HEK293T (cell line): ENCODE measurements at regions not wholly inside any gene's neighbourhood (a gene's known extent, or its start where the extent isn't known, plus 50 kb on each side); places are given as distances from the start of the nearest gene placed in this dataset.

ENCODE experiments used
- CTCF ChIA-PET: fragments of 350-600 bp; formaldehyde crosslinking; extraction: SDS; loops from one replicate; lab custom pipeline; 2021; ENCODE audit warnings: antibody characterized with exemption, inconsistent platforms; lab: Yijun Ruan, JAX
- POLR2A ChIA-PET: fragments of 350-600 bp; formaldehyde crosslinking; extraction: SDS; loops from one replicate; lab custom pipeline; 2020; ENCODE audit warnings: antibody characterized with exemption, inconsistent platforms; lab: Yijun Ruan, JAX
- DNase-seq: peaks from one replicate; pipeline ENCODE4 v3.0.0; 2012; ENCODE audit warnings: mixed read lengths; ENCODE audit errors: extremely low spot score
- ARNT ChIP-seq: fragments of 450-650 bp; IDR thresholded peaks from 2 replicates; pipeline ENCODE4 v1.6.1; 2017; ENCODE audit warnings: mild to moderate bottlenecking
- BHLHE40 ChIP-seq: fragments of 450-650 bp; IDR thresholded peaks from 2 replicates; pipeline ENCODE4 v1.6.1; 2016; ENCODE audit warnings: mild to moderate bottlenecking, moderate library complexity, borderline replicate concordance
- CTBP1 ChIP-seq: fragments of 450-650 bp; IDR thresholded peaks from 2 replicates; pipeline ENCODE4 v1.6.1; 2016; ENCODE audit warnings: borderline replicate concordance
- ELF4 ChIP-seq: fragments of 450-650 bp; IDR thresholded peaks from 2 replicates; pipeline ENCODE4 v1.6.1; 2017; ENCODE audit warnings: antibody characterized with exemption
- FOXA1 ChIP-seq: fragments of 450-650 bp; IDR thresholded peaks from 2 replicates; pipeline ENCODE4 v1.6.1; 2016; ENCODE audit warnings: mild to moderate bottlenecking
- FOXK2 ChIP-seq: fragments of 450-650 bp; IDR thresholded peaks from 2 replicates; pipeline ENCODE4 v1.6.1; 2016; ENCODE audit warnings: mild to moderate bottlenecking
- FOXM1 ChIP-seq: fragments of 450-650 bp; IDR thresholded peaks from 2 replicates; pipeline ENCODE4 v1.6.1; 2017; ENCODE audit warnings: mild to moderate bottlenecking, borderline replicate concordance
- HDGF ChIP-seq: fragments of 450-650 bp; IDR thresholded peaks from 2 replicates; pipeline ENCODE4 v1.6.1; 2017; ENCODE audit warnings: antibody characterized with exemption, borderline replicate concordance
- L3MBTL2 ChIP-seq: fragments of 450-650 bp; conservative IDR thresholded peaks from 2 replicates; pipeline ENCODE4 v1.6.1; 2016; ENCODE audit warnings: mild to moderate bottlenecking
- LEF1 ChIP-seq: fragments of 450-650 bp; IDR thresholded peaks from 2 replicates; pipeline ENCODE4 v1.6.1; 2017; ENCODE audit warnings: mild to moderate bottlenecking, borderline replicate concordance
- NFRKB ChIP-seq: fragments of 450-650 bp; IDR thresholded peaks from 2 replicates; pipeline ENCODE4 v1.6.1; 2016; ENCODE audit warnings: mild to moderate bottlenecking, moderate library complexity
- PKNOX1 ChIP-seq: fragments of 450-650 bp; IDR thresholded peaks from 2 replicates; pipeline ENCODE4 v1.6.1; 2016
- SP1 ChIP-seq: fragments of 450-650 bp; IDR thresholded peaks from 2 replicates; pipeline ENCODE4 v1.6.1; 2017
- SUZ12 ChIP-seq: fragments of 450-650 bp; IDR thresholded peaks from 2 replicates; pipeline ENCODE4 v1.6.1; 2016; ENCODE audit warnings: mild to moderate bottlenecking
- TARDBP ChIP-seq: fragments of 450-650 bp; IDR thresholded peaks from 2 replicates; pipeline ENCODE4 v1.6.1; 2016
- ZNF384 ChIP-seq: fragments of 450-650 bp; IDR thresholded peaks from 2 replicates; pipeline ENCODE4 v1.6.1; 2016

GRCh38 chr10:80771285-80771684 is 233.6 kb downstream of the SH2D4B start:
- TF ChIP-seq ARNT = no peak
- TF ChIP-seq TARDBP = no peak
- no peak for DNase-seq
- ChIA-PET CTCF (interaction anchor here (0.6 to 1.1 kb wide), 2 partner anchors 11 to 119 kb away, joined by 3 read pairs; no protein-coding TSS in a partner anchor), POLR2A (no interaction called here)

GRCh38 chr10:80771902-80772555 is 234.3 kb downstream of the SH2D4B start:
- DNase-seq = no peak
- ChIA-PET POLR2A (no interaction called here), CTCF (no interaction called here)
- no peak for TF ChIP-seq ARNT
- TF ChIP-seq FOXA1 = no peak
- no peak for TF ChIP-seq L3MBTL2
- no peak for TF ChIP-seq PKNOX1
- no peak for TF ChIP-seq HDGF
- no peak for TF ChIP-seq TARDBP
- TF ChIP-seq FOXM1 = no peak
- TF ChIP-seq ZNF384 = no peak
- TF ChIP-seq SUZ12 = no peak
- TF ChIP-seq FOXK2 = no peak
- no peak for TF ChIP-seq BHLHE40
- TF ChIP-seq NFRKB = no peak
- no peak for TF ChIP-seq CTBP1
- TF ChIP-seq ELF4 = no peak
- TF ChIP-seq SP1 = no peak
- TF ChIP-seq LEF1 = no peak

- TF ChIP-seq ZNF384 (no peak), HDGF (no peak), FOXK2 (no peak), LEF1 (no peak), CTBP1 (no peak), L3MBTL2 (no peak), FOXA1 (no peak), TARDBP (no peak), SP1 (no peak), PKNOX1 (no peak), ELF4 (no peak), NFRKB (no peak), SUZ12 (no peak)
- CTCF ChIA-PET = no interaction called here
- DNase-seq = no peak
- POLR2A ChIA-PET = no interaction called here
Measured at GRCh38 chr10:80772596-80772995, 234.9 kb downstream of the SH2D4B start.

DNA sequence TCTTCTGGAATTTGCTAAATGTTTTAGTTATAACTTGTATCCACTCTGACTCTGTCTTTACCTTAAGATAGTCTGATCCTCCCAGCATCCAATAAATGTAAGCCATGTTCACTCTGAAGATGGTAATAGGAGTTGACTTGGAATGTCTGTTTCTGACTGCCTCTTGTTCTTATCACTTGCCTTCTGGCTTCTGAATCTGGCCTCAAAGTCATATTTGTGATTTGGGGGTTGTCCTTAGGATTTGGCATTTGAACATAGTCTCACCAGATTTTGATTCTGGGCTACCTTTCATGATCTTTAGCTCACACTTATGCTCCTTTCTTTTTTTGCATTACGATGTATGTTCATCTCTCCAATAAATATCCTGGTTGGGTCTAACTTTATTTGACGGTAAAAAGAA is 247.0 kb downstream of the SH2D4B start:
- CTCF ChIA-PET = no interaction called here
- POLR2A ChIA-PET = no interaction called here
- DNase-seq = no peak
- TF ChIP-seq TARDBP (no peak), LEF1 (no peak), HDGF (no peak), SUZ12 (no peak), FOXM1 (no peak), ZNF384 (no peak), ELF4 (no peak)

- ChIA-PET POLR2A (no interaction called here), CTCF (no interaction called here)
- no peak for TF ChIP-seq LEF1
- no peak for TF ChIP-seq ARNT
- no peak for TF ChIP-seq ZNF384
- TF ChIP-seq HDGF = no peak
- no peak for TF ChIP-seq TARDBP
- TF ChIP-seq SUZ12 = no peak
- no peak for TF ChIP-seq BHLHE40
- TF ChIP-seq FOXA1 = no peak
- no peak for TF ChIP-seq FOXK2
- TF ChIP-seq CTBP1 = no peak
- no peak for TF ChIP-seq ELF4
- no peak for TF ChIP-seq PKNOX1
- TF ChIP-seq L3MBTL2 = no peak
- TF ChIP-seq FOXM1 = no peak
- no peak for TF ChIP-seq SP1
- no peak for TF ChIP-seq NFRKB
- DNase-seq = no peak
Measured at GRCh38 chr10:80786322-80786721, 248.6 kb downstream of the SH2D4B start.

- ChIA-PET POLR2A (no interaction called here), CTCF (no interaction called here)
- DNase-seq = no peak
- TF ChIP-seq CTBP1 (no peak), ARNT (no peak), FOXA1 (no peak), NFRKB (no peak), SUZ12 (no peak)
Measured at GRCh38 chr10:80787952-80788351, 250.2 kb downstream of the SH2D4B start.

DNA sequence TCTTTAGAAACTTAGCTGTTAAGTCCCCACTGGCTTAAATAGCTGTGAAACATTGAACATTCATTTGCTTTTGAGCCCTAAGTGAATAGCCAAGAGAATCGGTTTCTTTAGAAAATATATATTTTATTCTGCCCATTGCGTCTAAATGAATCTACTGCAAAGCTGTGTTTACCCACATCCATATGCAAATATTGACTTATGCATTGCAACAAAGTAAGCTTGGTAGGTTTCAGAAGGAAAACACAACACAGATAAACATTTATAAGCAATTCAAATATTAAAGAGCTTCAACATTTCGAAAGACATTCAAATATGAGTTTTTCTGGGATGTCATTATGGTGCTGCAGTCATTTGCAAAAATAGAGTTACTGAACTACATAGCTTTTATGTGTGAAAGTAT is 257.3 kb downstream of the SH2D4B start:
- TF ChIP-seq LEF1 (no peak), ELF4 (no peak), TARDBP (no peak), CTBP1 (no peak), SP1 (no peak), ZNF384 (no peak), SUZ12 (no peak), ARNT (no peak), L3MBTL2 (no peak), NFRKB (no peak), BHLHE40 (no peak), FOXA1 (no peak), PKNOX1 (no peak), FOXM1 (no peak), FOXK2 (no peak), HDGF (no peak)
- CTCF ChIA-PET = no interaction called here
- no peak for DNase-seq

More for the DNA sequence above, 257.3 kb downstream of the SH2D4B start:
- POLR2A ChIA-PET = no interaction called here
